PC-9 (cell line): ENCODE measurements at regions not wholly inside any gene's neighbourhood (a gene's known extent, or its start where the extent isn't known, plus 50 kb on each side); places are given as distances from the start of the nearest gene placed in this dataset.

Experiments
- BruUV-seq: library from RNA; stranded (reverse); fragments of 400-500 nt; replicated peaks from 2 replicates; lab custom pipeline; 2021; lab: Mats Ljungman, UMichigan
- CTCF ChIA-PET: fragments of 300-600 bp; sonication (Branson Sonifier 250); formaldehyde crosslinking; loops from one replicate; lab custom pipeline; 2022; ENCODE audit warnings: antibody characterized with exemption; lab: Charles Lee
- POLR2A ChIA-PET: fragments of 300-600 bp; sonication (Branson Sonifier 250); formaldehyde crosslinking; loops from one replicate; lab custom pipeline; 2022; ENCODE audit warnings: antibody characterized with exemption; ENCODE audit not compliant: unreplicated experiment; lab: Charles Lee
- DNase-seq, 2 experiments: peaks; one replicate each; pipeline versions ENCODE4 v3.0.0 to v3.0.0-alpha.2; 2015 to 2022; ENCODE audit warnings: mixed read lengths in 1 of 2
- H2AFZ ChIP-seq: fragments of 200-600 bp; sonication (generic); 2 replicates; pipeline ENCODE4 v1.8.1; 2017; ENCODE audit warnings: antibody characterized with exemption
- H3F3A ChIP-seq: fragments of 200-600 bp; sonication (generic); 2 replicates; pipeline ENCODE4 v1.8.1; 2017; ENCODE audit warnings: antibody characterized with exemption, mild to moderate bottlenecking, low read depth; ENCODE audit not compliant: insufficient read depth
- H3K27ac ChIP-seq: fragments of 200-600 bp; sonication (generic); 2 replicates; pipeline ENCODE4 v1.6.1; 2016; ENCODE audit warnings: mixed run types
- H3K27me3 ChIP-seq: fragments of 200-600 bp; sonication (generic); 2 replicates; pipeline ENCODE4 v1.6.1; 2016; ENCODE audit warnings: low read depth, mixed run types; ENCODE audit not compliant: insufficient read depth
- H3K36me3 ChIP-seq: fragments of 200-600 bp; sonication (generic); 2 replicates; pipeline ENCODE4 v1.6.1; 2016; ENCODE audit warnings: low read depth, mixed run types
- H3K4me1 ChIP-seq: fragments of 200-600 bp; sonication (generic); replicated peaks from 2 replicates; pipeline ENCODE4 v1.6.1; 2016; ENCODE audit warnings: mixed run types; ENCODE audit not compliant: insufficient read depth
- H3K4me2 ChIP-seq: fragments of 200-600 bp; sonication (generic); 2 replicates; pipeline ENCODE4 v1.6.1; 2017; ENCODE audit warnings: mixed run types
- H3K4me3 ChIP-seq: fragments of 200-600 bp; sonication (generic); 2 replicates; pipeline ENCODE4 v1.6.1; 2016; ENCODE audit warnings: mixed run types
- H3K79me2 ChIP-seq: fragments of 200-600 bp; sonication (generic); 2 replicates; pipeline ENCODE4 v1.6.1; 2017; ENCODE audit warnings: low read depth, mixed run types
- H3K9me2 ChIP-seq: fragments of 200-600 bp; sonication (generic); 2 replicates; pipeline ENCODE4 v1.8.1; 2017; ENCODE audit warnings: mild to moderate bottlenecking; ENCODE audit not compliant: insufficient read depth
- H3K9me3 ChIP-seq: fragments of 200-600 bp; sonication (generic); 2 replicates; pipeline ENCODE4 v1.8.1; 2016; ENCODE audit warnings: low read depth; ENCODE audit not compliant: insufficient read depth
- H4K20me1 ChIP-seq: fragments of 200-600 bp; sonication (generic); 2 replicates; pipeline ENCODE4 v1.8.1; 2017; ENCODE audit not compliant: insufficient read depth
- EZH2 ChIP-seq: fragments of 200-600 bp; sonication (generic); IDR thresholded peaks from 2 replicates; pipeline ENCODE4 v1.8.0; 2017; ENCODE audit warnings: antibody characterized with exemption, low read depth
- intact Hi-C: fragments of 100-400 bp; cut with micrococcal nuclease; formaldehyde crosslinking; loops from one replicate; pipeline ENCODE4 v1.10.0; 2022; ENCODE audit not compliant: unreplicated experiment
- TF ChIP-seq, protein P1 (sequence below): fragments of 200-600 bp; sonication (generic); conservative IDR thresholded peaks from 2 replicates; pipeline ENCODE4 v1.6.1; 2017; ENCODE audit warnings: mixed run types, antibody characterized with exemption, mild to moderate bottlenecking, moderate library complexity

DNA sequence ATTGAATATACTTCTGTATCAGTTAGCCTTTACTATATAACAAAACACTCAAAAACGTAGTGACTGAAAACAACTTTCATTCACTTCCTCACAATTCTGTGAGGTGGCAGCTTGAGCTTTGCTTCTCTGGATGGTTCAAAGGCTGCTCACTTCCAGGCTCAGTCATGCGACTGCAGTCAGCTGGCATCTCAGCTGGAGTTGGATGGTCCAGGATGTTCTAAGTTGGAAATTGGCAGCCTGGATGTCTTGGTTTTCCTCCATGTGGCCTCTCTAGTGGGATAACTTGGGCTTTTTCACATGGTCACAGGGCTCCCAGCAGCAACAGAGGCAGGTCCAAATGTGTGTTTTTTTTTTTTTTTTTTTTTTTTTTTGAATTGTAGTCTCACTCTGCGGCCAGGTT is 204.4 kb downstream of the LACC1 start:
- Histone ChIP-seq H3K27me3 (no peaks in the 10 kb centered on the region), H3K4me1 (no peaks in the 10 kb centered on the region), H4K20me1 (no peaks in the 10 kb centered on the region), H3K79me2 (no peaks in the 10 kb centered on the region), H3F3A (no peaks in the 10 kb centered on the region), H2AFZ (no peak overlapping the region), H3K4me2 (no peak overlapping the region), H3K36me3 (no peaks in the 10 kb centered on the region), H3K4me3 (no peak overlapping the region), H3K9me3 (no peaks in the 10 kb centered on the region), H3K9me2 (no peaks in the 10 kb centered on the region), H3K27ac (no peak overlapping the region)
- TF ChIP-seq, protein P1, sequence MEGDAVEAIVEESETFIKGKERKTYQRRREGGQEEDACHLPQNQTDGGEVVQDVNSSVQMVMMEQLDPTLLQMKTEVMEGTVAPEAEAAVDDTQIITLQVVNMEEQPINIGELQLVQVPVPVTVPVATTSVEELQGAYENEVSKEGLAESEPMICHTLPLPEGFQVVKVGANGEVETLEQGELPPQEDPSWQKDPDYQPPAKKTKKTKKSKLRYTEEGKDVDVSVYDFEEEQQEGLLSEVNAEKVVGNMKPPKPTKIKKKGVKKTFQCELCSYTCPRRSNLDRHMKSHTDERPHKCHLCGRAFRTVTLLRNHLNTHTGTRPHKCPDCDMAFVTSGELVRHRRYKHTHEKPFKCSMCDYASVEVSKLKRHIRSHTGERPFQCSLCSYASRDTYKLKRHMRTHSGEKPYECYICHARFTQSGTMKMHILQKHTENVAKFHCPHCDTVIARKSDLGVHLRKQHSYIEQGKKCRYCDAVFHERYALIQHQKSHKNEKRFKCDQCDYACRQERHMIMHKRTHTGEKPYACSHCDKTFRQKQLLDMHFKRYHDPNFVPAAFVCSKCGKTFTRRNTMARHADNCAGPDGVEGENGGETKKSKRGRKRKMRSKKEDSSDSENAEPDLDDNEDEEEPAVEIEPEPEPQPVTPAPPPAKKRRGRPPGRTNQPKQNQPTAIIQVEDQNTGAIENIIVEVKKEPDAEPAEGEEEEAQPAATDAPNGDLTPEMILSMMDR = no peak
- no peak for TF ChIP-seq EZH2
- BruUV-seq = no TSS peak
- DNase-seq = no peak
- POLR2A ChIA-PET = no interaction called here
- intact Hi-C loops = no loop called here
- CTCF ChIA-PET = no interaction called here

GRCh38 chr13:44086389-44086788 is 206.7 kb downstream of the LACC1 start:
- no peaks in the 10 kb centered on the region for H3K9me3 ChIP-seq
- no peak overlapping the region for H3K4me3 ChIP-seq
- no peak overlapping the region for H3K27ac ChIP-seq
- no peak overlapping the region for H2AFZ ChIP-seq
- no peak for TF ChIP-seq EZH2
- TF ChIP-seq, protein P1 = no peak
- no peaks in the 10 kb centered on the region for H3F3A ChIP-seq
- no peaks in the 10 kb centered on the region for H3K36me3 ChIP-seq
- no peaks in the 10 kb centered on the region for H3K4me1 ChIP-seq
- intact Hi-C loops = no loop called here
- no peak for DNase-seq
- H3K9me2 ChIP-seq = no peaks in the 10 kb centered on the region
- H3K4me2 ChIP-seq = no peak overlapping the region
- no TSS peak for BruUV-seq
- ChIA-PET CTCF (no interaction called here), POLR2A (no interaction called here)
- H3K27me3 ChIP-seq = no peaks in the 10 kb centered on the region
- H4K20me1 ChIP-seq = no peaks in the 10 kb centered on the region
- no peaks in the 10 kb centered on the region for H3K79me2 ChIP-seq

- CTCF ChIA-PET = no interaction called here
- H3K36me3 ChIP-seq = no peaks in the 10 kb centered on the region
- H3K9me3 ChIP-seq = no peaks in the 10 kb centered on the region; the same call in 1 of the 2 replicates
- no peaks in the 10 kb centered on the region for H3K27me3 ChIP-seq
- no peaks in the 10 kb centered on the region for H3K4me1 ChIP-seq
- no peak overlapping the region for H3K4me3 ChIP-seq
- intact Hi-C loops = no loop called here
- no peak overlapping the region for H2AFZ ChIP-seq
- H3K4me2 ChIP-seq = no peak overlapping the region
- H3K79me2 ChIP-seq = no peaks in the 10 kb centered on the region
- no peak for DNase-seq
- TF ChIP-seq, protein P1 = no peak
- no peak for TF ChIP-seq EZH2
- no peak overlapping the region for H3K27ac ChIP-seq
- H3K9me2 ChIP-seq = no peaks in the 10 kb centered on the region
- POLR2A ChIA-PET = no interaction called here
- H3F3A ChIP-seq = no peaks in the 10 kb centered on the region
- no peaks in the 10 kb centered on the region for H4K20me1 ChIP-seq
- no TSS peak for BruUV-seq
Observed at GRCh38 chr13:44088411-44088810, 208.7 kb downstream of the LACC1 start.
